ENCODE measurements at regions not wholly inside any gene's neighbourhood (a gene's known extent, or its start where the extent isn't known, plus 50 kb on each side); places are given as distances from the start of the nearest gene placed in this dataset.

- H3K9me2 ChIP-seq = no peaks in the 10 kb centered on the region
- H3K4me2 ChIP-seq = no peak overlapping the region
- H3K36me3 ChIP-seq (replicated peaks in 1 of 2; ENCODE audit: control insufficient read depth in 1 of 2, insufficient read depth in 2 of 2, low read length in 1 of 2) = no peaks in the 10 kb centered on the region
- H3K9ac ChIP-seq = no peak overlapping the region
- no peaks in the 10 kb centered on the region for H3K9me3 ChIP-seq
- TF ChIP-seq RAD21 (IDR thresholded peaks at IDR 0.05; ENCODE audit: low read length) = no peak
- TF ChIP-seq NFIC (IDR thresholded peaks at IDR 0.05; ENCODE audit: borderline replicate concordance) = no peak
- TF ChIP-seq FOXM1 (IDR thresholded peaks at IDR 0.05; ENCODE audit: low read depth) = no peak
- no peak for TF ChIP-seq USF2 (IDR thresholded peaks at IDR 0.05; ENCODE audit: borderline replicate concordance, low read depth, low read length)
- no peak for TF ChIP-seq EZH2phosphoT487 (IDR thresholded peaks at IDR 0.05; ENCODE audit: borderline replicate concordance, low read depth)
- TF ChIP-seq JUND (IDR thresholded peaks at IDR 0.05) = no peak
- TF ChIP-seq TCF12 (IDR thresholded peaks at IDR 0.05) = no peak
- TF ChIP-seq, protein P1, sequence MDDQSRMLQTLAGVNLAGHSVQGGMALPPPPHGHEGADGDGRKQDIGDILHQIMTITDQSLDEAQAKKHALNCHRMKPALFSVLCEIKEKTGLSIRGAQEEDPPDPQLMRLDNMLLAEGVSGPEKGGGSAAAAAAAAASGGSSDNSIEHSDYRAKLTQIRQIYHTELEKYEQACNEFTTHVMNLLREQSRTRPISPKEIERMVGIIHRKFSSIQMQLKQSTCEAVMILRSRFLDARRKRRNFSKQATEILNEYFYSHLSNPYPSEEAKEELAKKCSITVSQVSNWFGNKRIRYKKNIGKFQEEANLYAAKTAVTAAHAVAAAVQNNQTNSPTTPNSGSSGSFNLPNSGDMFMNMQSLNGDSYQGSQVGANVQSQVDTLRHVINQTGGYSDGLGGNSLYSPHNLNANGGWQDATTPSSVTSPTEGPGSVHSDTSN (IDR thresholded peaks at IDR 0.05) = no peak
- no peak for TF ChIP-seq GATA2 (CRISPR knock-in tag; IDR thresholded peaks at IDR 0.05)
- no peak for TF ChIP-seq MXI1 (IDR thresholded peaks at IDR 0.05; ENCODE audit: low read depth, low read length)
- TF ChIP-seq FOXJ3 (CRISPR knock-in tag; IDR thresholded peaks at IDR 0.05) = no peak
- TF ChIP-seq RFX5 (IDR thresholded peaks at IDR 0.05; ENCODE audit: low read length) = no peak
- no peak for TF ChIP-seq RXRA (IDR thresholded peaks at IDR 0.05; ENCODE audit: borderline replicate concordance, low read depth)
- no peak for TF ChIP-seq NRF1 (IDR thresholded peaks at IDR 0.05; ENCODE audit: low read depth, low read length)
- TF ChIP-seq CHD2 (IDR thresholded peaks at IDR 0.05; ENCODE audit: low read length, partially characterized antibody) = no peak
- TF ChIP-seq RCOR1 (IDR thresholded peaks at IDR 0.05; ENCODE audit: low read length) = no peak
- TF ChIP-seq TEAD4 (IDR thresholded peaks at IDR 0.05; ENCODE audit: borderline replicate concordance, insufficient read depth) = no peak
- H2AFZ ChIP-seq (ENCODE audit: low read depth) = no peak overlapping the region
- no peaks in the 10 kb centered on the region for H3K79me2 ChIP-seq (ENCODE audit: insufficient read depth)
- WGBS (ENCODE audit: low lambda C conversion rate) = 65% methylated on average over 11 of the region's 14 CpGs
- H3K4me1 ChIP-seq (ENCODE audit: control insufficient read depth in 1 of 2, insufficient read depth in 2 of 2, low read depth in 1 of 2, low read length in 1 of 2) = peaks cover 0 to 26% of the 10 kb centered on the region in 2 experiments; a peak in 1 of 4 replicates
- CTCF ChIA-PET = interaction anchor here (0.5 to 1.0 kb wide), 3 partner anchors 11 to 116 kb away, joined by 3 read pairs; no protein-coding TSS in a partner anchor
- no peaks in the 10 kb centered on the region for H4K20me1 ChIP-seq (ENCODE audit: insufficient read depth)
- DNase-seq = no peak
- H3K4me3 ChIP-seq (ENCODE audit: low read depth in 2 of 2, low read length in 1 of 2) = peak overlapping the region in 1 of 2 experiments; percentile 42; a peak in 1 of 4 replicates
- POLR2A ChIA-PET = interaction anchor here (1.1 to 3.3 kb wide), 2 partner anchors 10 to 18 kb away, joined by 4 to 15 read pairs; no protein-coding TSS in a partner anchor
- H3K27me3 ChIP-seq (ENCODE audit: insufficient read depth) = no peaks in the 10 kb centered on the region
- no peaks in the 10 kb centered on the region for H3F3A ChIP-seq (replicated peaks; ENCODE audit: insufficient read depth)
- no peak overlapping the region; a peak in 1 of 4 replicates for H3K27ac ChIP-seq (ENCODE audit: low read depth in 2 of 2, low read length in 1 of 2)
Measured at GRCh38 chr11:70660059-70660888, 261.9 kb downstream of the CTTN start.

All from SK-N-SH (cell line).